GM21390 (cell line): ENCODE measurements at regions not wholly inside any gene's neighbourhood (a gene's known extent, or its start where the extent isn't known, plus 50 kb on each side); places are given as distances from the start of the nearest gene placed in this dataset.
"Not testable (repeated sequence)": the region's sequence is repeated elsewhere in the genome, so short reads cannot be mapped to it uniquely, and the experiment has no call there.

Experiments
- ATAC-seq: cut with Tn5 transposase; IDR thresholded peaks from one replicate; pipeline ENCODE4 v1.9.1; 2021; ENCODE audit not compliant: unreplicated experiment

DNA sequence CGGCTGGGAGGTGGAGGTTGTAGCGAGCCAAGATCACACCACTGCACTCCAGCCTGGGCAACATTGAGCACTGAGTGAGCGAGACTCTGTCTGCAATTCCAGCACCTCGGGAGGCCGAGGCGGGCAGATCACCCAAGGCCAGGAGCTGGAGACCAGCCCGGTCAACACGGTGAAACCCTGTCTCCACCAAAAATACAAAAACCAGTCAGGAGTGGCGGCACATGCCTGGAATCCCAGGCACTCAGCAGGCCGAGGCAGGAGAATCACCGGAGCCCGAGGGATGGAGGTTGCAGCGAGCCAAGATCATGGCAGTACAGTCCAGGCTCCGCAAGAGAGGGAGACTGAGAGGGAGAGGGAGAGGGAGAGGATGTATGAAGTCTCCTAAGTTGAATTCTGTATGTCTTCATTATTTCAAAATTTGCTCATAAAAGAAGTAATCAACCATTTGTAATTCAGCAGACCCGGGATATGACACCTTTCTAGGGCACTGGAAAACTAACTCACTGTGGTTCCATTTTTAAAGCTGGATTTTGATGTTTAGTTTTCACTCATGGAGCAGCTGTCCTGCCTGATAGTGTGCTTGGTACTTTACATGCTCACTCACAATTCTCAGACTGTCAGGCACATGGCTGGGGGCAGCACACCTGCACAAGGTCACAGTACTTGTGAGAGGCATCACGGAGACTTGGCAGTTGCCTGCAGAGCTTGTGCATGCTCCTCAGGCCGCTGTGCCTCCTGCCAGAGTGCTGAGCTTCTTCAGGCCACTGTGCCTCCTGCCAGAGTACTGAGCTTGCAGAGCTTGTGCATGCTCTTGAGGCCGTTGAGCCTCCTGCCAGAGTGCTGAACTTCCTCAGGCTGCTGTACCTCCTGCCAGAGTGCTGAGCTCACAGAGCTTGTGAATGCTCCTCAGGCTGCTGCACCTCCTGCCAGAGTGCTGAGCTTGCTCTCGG lies 106.2 kb downstream of the ERMARD start:
- ATAC-seq = no peak

DNA sequence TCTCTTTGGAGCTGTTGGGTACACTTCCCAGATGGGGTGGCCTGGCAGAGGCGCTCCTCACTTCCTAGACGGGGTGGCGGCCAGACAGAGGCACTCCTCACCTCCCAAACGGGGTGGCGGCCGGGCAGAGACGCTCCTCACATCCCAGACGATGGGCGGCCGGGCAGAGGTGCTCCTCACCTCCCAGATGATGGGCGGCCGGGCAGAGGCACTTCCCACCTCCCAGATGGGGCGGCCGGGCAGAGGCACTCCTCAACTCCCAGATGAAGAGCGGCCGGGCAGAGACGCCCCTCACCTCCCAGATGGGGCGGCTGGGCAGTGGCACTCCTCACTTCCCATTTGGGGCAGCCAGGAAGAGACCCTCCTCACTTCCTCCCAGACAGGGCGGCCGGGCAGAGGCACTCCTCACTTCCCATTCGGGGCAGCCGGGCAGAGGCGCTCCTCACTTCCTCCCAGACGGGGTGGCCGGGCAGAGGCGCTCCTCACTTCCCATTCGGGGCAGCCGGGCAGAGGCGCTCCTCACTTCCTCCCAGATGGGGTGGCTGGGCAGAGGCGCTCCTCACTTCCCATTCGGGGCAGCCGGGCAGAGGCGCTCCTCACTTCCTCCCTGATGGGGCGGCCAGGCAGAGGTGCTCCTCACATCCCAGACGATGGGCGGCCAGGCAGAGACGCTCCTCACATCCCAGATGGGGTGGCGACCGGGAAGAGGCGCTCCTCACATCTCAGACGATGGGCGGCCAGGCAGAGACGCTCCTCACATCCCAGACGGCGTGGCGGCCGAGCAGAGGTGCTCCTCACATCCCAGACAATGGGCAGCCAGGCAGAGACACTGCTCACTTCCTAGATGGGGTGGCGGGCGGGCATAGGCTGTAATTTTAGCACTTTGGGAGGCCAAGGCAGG lies 105.3 kb downstream of the ERMARD start:
- ATAC-seq = not testable (repeated sequence)

DNA sequence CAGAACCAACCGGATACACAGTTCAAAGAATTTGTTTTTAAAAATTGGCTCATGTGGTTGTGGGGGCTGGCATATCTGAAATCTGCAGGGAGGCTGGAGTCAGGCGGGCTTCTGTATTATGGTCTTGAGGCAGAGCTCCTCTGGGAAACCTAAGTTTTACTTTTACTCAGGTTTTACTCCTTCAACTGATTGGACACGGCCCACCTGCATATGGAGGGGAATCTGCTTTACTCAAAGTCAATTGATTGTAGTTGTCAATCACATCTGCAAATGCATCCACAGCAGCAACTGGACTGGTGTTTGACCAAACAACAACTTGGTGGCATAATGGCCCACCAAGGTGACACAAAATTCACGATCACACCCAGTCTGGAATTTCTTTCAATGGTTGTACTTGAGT lies 103.4 kb downstream of the ERMARD start:
- ATAC-seq = no peak

DNA sequence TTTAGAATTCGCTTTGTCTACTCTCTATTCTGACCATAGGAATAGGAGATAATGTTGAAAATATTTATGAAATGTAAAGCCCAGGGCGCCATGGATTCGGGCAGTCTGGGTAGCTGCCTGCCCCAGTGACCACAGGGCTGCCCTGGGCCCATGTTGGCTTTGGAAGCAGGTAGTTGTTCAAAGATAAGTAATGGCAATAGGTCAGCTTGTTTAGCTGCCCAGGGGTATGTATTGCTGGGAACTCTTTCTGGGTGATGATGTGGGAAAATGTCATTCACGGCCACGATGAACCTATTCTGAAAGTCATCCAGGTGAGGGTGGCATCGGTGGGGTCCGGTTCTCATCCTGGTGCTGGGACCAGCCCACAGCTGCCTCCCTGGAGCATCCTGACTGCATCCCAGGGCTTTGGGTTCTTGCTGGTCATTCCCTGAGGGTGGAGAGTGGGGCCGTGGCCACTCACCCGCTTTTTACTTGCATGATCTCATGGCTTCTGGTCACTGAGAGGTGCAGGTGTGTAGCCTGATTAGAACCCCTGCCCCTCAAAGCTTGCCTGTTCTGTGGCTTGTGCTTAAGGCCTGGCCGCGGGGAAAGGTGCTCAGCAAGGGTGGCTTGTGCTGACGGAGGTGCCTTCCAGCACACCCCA lies 102.8 kb downstream of the ERMARD start:
- no peak for ATAC-seq

DNA sequence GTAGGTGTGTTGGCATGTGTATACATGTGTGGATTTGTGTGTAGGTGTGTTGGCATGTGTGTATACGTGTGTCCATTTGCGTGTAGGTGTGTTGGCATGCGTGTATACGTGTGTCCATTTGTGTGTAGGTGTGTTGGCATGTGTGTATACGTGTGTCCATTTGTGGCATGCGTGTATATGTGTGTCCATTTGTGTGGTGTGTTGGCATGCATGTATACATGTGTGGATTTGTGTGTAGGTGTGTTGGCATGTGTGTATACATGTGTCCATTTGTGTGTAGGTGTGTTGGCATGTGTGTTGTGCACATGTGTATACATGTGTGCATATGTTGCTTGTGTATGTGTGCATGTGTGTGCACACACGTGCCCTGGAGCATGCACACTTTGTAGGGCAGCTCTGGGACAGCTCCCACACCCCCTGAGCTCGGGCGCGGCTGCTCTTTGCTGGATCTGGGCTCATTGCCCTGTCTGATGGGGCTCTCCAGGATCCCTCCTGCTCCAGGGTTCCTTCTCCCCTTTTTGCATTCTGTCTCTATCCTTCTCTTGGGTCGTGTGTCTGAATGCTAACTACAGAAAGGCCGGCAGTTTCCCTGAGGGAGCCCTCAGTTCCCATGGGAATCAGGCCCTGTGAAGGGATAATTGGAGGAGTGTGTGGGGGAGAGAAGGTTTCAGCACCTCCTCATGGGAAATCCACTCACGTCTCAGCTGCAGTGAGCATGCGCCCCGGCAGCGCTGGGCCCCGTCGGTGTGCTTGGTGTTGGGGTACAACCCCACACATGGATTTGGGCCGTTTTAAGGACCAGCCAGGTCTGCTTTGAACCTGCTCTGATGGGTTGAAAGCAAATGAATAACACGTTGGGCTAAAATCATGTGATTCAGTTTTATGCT lies 102.0 kb downstream of the ERMARD start:
- no peak for ATAC-seq

DNA sequence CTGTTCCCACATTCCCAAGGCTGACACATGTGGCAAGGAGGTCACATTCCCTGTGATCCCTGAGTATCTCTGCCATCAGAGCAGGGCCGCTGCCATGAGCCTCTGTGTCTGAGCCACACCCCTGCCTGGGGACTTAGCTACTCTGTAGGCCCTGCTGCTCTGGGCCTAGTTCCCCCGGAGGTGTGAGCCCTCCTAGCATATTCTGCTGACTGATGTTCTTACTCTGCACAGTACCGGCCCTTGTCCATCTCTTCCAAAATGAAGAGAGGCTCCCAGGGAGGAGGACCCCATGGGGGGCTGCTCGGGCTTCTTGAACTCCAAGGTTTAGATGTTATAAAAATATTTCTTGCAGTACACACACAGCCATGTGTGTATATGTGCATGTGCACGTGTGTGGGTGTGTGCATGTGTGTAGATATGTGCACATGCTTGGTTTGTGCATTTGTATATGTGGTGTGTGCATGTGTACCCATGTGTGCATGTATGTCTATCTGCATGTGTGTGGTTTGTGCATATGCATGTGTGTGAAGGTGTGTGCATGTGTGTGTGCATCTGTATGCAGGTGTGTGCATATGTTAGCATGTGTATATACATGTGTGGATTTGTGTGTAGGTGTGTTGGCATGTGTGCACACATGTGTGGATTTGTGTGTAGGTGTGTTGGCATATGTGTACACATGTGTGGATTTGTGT lies 101.2 kb downstream of the ERMARD start:
- no peak for ATAC-seq

DNA sequence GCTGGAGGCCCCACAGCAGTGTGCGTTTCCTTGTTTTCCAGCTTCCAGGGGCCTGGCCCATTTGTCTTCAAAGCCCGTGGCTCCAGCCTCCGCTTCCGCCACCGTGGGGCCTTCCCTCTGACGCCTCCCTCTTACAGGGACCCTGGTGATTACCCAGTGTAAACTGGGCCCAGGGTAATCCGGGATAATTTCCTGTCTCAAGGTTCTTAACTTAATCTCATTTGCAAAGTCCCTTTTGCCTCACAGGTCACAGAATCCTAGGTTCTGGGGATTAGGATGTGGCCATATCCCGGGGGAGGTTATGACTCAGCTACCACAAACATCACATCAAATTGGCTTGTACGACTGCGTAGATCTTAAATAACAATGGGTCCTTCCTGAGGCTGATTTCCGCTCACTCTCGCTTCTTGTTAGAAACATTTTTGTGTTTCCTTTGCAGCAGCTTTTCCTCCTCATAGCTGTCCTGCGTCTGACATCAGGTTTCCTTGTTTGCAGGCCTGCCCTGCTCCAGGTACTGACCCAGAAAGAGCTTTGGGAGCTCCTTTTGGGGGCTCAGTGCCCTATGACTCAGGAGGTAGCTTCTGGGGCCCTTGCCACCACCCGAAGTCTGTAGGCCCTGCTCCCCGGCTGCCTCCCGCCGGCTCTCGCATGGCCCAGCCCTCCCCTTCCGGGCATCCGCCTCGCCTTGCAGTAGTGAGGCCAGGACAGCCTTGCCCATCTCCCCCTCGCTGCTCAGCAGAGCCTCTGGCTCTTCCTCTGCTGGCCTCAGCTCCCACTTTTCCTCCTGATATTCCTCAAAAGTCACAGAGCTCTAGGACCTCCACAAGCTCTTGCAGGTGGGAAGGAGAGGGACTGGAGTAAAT lies 100.5 kb downstream of the ERMARD start:
- ATAC-seq = no peak

DNA sequence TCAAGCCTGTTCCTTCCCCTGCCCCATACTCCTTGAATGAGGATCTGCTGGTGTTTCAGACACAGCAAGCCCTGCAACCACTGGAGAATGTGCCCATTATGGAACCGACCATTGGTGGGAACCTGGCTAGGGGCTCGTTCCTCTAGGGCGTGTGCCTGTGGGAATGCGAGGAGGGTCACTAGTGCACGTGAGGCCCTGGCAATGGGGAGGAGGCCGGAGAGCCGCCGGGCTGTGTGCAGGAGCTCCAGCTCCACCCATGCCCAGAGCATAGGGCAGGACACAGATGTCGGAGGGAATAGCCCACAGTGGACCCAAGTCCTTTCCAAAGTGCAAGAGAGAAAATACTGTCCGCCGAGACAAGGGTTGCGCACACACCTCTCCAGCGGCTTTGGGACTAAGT lies 99.3 kb downstream of the ERMARD start:
- ATAC-seq = no peak

DNA sequence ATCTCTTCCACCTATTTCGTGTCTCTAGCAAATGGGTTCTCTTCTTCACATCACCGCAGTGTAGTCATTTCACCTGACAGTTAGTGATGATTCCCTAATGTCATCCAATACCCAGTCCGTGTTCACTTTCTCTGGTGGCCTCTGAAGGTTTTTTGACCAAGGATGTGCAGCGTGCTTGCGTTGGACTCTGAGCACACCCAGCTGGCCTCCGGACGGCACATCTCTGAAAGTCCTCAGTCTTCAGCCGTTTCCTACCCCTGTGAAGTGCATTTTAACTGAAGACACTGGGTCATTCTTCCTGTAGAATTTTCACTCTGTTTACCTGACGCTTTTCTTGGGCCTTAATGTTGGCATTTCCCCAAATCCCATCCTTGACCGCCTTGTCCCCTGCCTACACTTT lies 98.7 kb downstream of the ERMARD start:
- no peak for ATAC-seq

DNA sequence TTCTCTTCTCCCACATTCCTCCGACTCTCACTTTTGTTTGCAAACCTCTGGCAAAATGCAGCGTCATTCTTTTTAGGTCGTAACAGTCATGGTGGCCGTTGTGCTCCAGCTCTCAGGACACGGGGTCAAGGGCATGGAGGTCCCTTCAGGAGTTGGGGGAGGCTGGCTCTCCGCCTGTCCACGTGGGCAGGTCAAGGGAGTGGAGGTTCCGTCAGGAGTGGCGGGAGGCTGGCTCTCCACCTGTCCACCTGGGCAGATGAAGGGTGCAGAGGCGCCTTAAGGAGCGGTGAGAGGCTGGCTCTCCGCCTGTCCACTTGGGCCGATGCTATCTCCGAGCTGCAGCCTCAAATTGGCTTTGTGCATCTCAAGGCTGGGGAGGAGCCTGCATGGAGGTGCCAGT lies 98.0 kb downstream of the ERMARD start:
- no peak for ATAC-seq

DNA sequence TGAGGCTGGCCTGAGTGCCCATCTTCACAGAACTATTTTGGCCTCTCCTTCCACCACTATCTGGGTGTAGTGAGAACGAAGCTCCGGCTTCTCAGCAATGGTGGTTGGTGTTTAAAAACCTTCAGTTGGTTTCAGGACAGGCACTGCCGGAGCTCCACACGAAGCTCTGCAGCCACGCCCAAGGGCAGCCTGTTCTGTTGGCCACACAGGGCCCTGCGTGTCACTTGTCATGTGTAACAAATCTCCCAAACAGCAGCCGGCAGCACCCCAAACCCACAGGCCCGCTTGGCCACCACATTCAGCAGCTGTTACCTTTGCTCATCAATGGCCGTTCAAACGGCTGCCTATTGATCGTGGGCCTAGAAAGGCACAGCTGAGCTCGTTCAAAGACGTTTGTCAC lies 97.5 kb downstream of the ERMARD start:
- no peak for ATAC-seq

DNA sequence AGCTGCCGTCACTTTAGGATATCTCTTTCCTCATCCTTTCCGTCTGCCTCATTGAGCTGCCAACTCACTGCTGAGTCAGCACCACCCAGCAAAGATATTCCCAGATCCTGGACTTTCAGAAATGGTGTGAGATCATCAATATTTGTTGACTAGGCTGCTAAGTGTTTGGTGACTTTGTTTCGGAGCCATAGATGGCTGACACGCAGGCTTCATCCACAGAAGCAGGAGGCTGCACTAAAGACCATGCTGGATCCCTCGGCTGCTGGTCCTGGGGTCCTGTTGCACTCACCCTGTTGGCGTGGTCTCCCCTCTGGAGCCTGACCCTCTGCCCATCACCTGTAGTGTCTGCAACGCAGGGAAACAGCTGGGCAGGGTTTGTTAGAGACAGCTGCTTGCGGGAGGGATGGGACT lies 96.5 kb downstream of the ERMARD start:
- ATAC-seq = no peak

DNA sequence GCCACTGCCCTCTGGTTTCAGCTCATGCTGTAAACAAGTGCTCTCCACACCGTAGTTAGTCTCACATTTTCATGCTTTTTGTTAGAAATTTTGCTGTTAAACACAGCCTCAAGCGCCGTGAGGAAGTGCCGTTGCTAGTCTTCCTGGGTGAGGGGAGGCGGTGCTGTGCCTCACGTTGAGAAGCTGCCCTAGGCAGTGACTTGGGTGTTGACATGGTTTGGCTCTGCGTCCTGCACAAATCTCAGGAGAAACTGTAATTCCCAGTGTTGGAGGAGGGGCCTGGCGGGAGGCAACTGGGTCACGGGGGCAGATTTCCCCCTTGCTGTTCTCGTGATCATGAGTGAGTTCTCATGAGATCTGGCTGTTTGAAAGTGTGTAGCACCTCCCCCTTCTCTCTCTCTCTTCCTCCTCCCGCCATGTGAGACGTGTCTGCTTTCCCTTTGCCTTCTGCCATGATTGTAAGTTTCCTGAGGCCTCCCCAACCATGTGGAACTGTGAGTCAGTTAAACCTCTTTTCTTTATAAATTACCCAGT lies 95.8 kb downstream of the ERMARD start:
- no peak for ATAC-seq

DNA sequence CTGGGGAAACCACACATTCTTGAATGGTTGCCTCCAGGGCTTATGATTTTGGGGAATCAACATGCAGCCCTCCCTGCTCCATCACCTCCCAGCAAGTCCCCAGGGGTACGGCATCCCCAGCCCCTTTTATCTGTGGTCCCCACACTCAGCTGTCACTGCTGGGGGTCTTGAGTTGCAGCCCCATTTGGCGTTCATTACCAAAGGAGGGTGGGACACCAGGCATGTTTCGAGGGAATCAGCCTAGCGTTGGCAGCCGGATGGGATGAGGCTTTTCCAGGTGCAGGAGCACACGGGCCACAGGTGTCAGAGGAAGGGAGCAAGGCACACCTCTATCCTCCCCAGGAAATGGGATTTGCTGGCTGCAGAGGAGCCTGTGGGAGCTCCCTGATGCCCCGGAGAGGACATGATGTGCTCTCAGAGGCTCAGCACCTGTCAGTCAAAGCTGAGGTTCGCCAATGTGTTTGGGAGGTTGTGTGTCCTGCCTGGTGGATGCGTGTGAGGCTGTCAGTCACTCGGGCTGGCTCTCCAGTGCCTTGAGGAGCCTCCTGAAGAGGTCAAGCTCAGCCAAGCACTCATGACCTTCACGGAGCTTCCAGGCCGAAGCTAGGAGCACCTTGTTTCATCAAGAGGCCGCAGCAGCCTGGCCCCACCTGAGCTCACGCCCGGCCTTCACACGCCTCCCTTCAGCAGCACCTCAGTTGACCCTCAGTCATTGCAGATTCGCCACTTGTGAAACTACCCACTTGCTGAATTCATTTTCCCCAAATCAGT lies 95.0 kb downstream of the ERMARD start:
- ATAC-seq = no peak

DNA sequence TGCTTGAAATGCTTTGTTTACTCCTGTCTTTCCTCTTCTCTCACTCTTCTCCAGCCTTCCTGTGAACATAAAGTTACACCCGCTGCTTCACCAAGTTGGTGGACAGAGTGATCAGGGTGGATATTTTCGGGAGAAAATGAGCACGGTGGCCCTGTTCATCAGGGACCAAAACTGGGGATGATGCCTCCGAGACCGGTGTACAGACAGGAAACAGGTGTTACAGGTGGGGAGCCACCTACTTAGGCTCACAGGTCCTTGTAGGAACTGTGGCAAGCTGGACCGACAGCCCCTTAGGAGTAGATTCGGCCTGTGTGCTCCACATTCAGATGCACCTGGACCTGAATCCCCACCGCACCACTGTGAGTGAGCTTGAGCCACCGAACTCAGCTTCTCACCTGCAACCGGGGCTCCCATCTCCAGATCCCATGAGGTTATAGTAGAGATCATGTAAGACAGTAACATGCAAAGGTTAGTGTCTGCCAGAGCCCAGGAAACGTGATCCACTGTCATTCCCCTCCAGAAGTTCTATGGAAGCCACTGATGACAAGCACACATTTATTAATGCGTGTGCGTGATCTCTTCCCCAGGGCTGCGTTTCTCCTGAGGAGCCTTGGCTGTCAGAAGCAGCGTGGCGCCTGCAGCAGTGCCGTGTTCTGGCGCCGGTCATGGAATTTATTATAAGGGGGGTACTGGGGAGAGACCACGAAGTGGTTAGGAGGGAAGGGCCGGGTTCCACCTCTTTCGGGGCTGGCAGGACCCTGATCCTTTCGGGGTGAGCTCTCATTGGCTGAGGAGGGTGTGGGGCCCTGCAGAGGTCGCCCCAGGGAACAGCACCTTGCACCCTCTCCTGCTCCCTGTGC lies 94.2 kb downstream of the ERMARD start:
- ATAC-seq = no peak

DNA sequence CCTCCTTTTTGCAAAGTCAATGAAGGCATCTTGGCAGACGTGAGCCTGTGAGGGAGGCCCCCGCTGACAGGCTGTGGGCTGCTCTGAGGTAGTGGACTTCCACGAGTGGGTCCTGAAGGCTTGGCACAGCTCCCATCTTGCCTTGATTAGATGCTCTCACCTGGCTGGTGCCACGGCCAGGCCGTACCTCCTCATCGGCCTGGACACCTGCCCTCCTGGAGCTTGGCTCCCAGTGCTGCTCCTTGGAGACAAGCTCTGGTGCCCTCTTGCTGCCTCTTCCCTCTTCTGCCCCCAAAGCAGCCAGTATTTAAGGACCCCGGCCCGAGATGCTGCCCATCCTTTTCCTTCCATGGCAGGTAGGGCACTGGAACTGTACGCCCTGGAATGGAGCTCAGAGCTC lies 93.5 kb downstream of the ERMARD start:
- ATAC-seq = no peak

DNA sequence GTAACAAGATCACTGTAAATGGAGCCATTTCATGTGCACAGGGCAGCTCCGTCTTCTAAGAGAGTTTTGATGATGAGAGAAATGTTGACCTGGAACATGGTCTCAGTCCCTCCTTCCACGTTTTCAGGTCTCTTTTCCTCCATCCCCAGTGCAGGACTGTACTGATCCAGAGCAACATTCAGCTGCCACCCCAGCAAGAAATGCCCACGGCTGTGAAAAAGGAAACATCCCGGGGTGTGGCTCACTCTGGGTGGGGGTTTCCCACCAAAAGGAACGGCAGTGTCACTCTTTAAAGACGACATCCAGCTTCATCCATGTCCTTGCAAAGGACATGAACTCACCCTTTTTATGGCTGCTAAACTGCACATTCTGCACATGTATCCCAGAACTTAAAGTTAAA lies 92.6 kb downstream of the ERMARD start:
- ATAC-seq = no peak
